ENCODE measurements at regions not wholly inside any gene's neighbourhood (a gene's known extent, or its start where the extent isn't known, plus 50 kb on each side); places are given as distances from the start of the nearest gene placed in this dataset.

- TF ChIP-seq YY1 (IDR thresholded peaks at IDR 0.05; ENCODE audit: insufficient read depth, insufficient read length), result no peak
- TF ChIP-seq ZNF274 (IDR thresholded peaks at IDR 0.05; ENCODE audit: low read depth, low read length), result no peak
- no peak for TF ChIP-seq SUZ12 (IDR thresholded peaks at IDR 0.05; ENCODE audit: extremely low read depth, insufficient read depth, insufficient read length)
Measured at GRCh38 chr12:115011703-115012102, 327.7 kb upstream of the TBX3 start.

Measured in NT2/D1 (cell line).